Astrocyte (in vitro differentiated cells and primary cell): ENCODE measurements at regions not wholly inside any gene's neighbourhood (a gene's known extent, or its start where the extent isn't known, plus 50 kb on each side); places are given as distances from the start of the nearest gene placed in this dataset.
"Not testable (repeated sequence)": the region's sequence is repeated elsewhere in the genome, so short reads cannot be mapped to it uniquely, and the experiment has no call there.

Experiments
- EZH2 ChIP-seq: IDR thresholded peaks from 2 replicates; pipeline ENCODE4 v1.6.1; 2012; ENCODE audit warnings: mild to moderate bottlenecking, low read length, inconsistent platforms; ENCODE audit not compliant: insufficient read depth
- TF ChIP-seq, protein P1 (sequence below): IDR thresholded peaks from 2 replicates; pipeline ENCODE4 v1.5.1; 2011; ENCODE audit warnings: low read depth, mild to moderate bottlenecking, inconsistent platforms, low read length, moderate library complexity; ENCODE audit not compliant: insufficient read depth

DNA sequence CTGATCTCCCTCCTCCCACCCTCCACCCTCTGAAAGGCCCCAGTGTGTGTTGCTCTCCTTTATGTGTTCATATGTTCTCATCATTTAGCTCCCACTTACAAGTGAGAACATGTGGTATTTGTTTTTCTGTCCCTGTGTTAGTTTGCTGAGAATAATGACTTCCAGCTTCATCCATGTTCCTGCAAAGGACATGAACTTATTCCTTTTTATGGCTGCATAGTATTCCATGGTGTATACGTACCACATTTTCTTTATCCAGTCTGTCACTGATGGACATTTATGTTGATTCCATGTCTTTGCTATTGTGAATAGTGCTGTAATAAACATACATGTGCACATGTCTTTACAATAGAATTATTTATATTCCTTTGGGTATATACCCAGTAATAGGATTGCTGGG lies 67.0 kb upstream of the ARL15 start:
- TF ChIP-seq, protein P1, sequence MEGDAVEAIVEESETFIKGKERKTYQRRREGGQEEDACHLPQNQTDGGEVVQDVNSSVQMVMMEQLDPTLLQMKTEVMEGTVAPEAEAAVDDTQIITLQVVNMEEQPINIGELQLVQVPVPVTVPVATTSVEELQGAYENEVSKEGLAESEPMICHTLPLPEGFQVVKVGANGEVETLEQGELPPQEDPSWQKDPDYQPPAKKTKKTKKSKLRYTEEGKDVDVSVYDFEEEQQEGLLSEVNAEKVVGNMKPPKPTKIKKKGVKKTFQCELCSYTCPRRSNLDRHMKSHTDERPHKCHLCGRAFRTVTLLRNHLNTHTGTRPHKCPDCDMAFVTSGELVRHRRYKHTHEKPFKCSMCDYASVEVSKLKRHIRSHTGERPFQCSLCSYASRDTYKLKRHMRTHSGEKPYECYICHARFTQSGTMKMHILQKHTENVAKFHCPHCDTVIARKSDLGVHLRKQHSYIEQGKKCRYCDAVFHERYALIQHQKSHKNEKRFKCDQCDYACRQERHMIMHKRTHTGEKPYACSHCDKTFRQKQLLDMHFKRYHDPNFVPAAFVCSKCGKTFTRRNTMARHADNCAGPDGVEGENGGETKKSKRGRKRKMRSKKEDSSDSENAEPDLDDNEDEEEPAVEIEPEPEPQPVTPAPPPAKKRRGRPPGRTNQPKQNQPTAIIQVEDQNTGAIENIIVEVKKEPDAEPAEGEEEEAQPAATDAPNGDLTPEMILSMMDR: not testable (repeated sequence)
- not testable (repeated sequence) for TF ChIP-seq EZH2
